G401.6 (cell line): ENCODE measurements at regions not wholly inside any gene's neighbourhood (a gene's known extent, or its start where the extent isn't known, plus 50 kb on each side); places are given as distances from the start of the nearest gene placed in this dataset.

Source experiments
- FAIRE-seq: peaks from 2 replicates; lab custom pipeline; 2012; peaks lifted over from hg19 to GRCh38; lab: Jason Lieb, UNC

DNA sequence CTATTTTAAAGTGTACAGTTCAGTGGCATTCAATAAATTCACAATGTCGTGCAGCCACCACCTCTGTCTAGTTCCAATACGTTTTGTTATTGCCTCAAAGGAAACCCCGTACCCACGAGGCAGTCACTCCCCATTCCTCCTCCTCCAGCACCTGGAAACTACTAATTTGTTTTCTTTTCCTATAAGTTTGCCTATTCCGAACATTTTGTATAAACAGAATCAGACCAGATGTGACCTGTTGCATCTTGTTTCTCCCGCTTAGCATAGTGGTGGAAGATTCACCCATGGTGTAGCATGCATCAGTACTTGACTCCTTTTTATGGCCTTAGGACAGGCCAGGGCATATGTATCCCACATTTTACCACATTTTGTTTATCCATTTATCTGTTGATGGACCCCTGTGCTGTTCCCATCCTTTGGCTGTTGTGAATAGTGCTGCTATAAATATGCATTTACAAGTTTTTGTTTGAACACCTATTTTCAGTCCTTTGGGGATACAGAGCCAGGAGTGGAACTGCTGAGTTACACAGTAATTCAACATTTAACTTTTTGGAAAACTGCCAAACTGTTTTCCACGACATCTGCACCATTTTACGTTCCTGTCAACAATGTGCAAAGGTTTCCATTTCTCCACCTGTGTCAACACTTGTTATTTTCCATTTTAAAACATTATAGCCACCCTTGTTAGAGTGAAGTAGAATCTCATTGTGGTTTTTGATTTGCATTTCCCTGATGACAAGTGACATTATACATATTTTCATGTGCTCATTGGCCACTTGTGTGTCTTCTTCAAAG is 57.8 kb upstream of the STX18 start:
- no peak for FAIRE-seq

GRCh38 chr4:4598851-4599411 is 57.1 kb upstream of the STX18 start:
- FAIRE-seq, result no peak

GRCh38 chr4:4596720-4597119 is 54.9 kb upstream of the STX18 start:
- FAIRE-seq, result no peak

DNA sequence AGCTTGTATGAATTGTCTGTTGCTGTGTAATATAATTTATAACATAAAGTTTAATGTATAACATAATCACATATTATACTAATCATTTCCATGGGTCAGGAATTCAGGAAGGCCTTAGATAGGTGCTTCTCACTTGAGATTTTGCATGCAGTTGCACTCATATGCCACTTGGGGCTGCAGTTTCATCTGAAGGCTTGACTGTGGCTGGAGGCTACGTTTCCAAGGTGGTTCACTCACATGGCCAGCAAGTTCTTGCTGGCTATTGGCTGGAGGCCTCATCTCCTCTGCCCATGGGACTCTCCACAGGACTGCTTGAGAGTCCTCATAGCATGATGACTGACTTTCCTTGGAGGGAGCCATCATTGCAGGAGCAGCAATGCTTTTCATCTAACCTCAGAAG is 53.4 kb upstream of the STX18 start:
- FAIRE-seq, result no peak

DNA sequence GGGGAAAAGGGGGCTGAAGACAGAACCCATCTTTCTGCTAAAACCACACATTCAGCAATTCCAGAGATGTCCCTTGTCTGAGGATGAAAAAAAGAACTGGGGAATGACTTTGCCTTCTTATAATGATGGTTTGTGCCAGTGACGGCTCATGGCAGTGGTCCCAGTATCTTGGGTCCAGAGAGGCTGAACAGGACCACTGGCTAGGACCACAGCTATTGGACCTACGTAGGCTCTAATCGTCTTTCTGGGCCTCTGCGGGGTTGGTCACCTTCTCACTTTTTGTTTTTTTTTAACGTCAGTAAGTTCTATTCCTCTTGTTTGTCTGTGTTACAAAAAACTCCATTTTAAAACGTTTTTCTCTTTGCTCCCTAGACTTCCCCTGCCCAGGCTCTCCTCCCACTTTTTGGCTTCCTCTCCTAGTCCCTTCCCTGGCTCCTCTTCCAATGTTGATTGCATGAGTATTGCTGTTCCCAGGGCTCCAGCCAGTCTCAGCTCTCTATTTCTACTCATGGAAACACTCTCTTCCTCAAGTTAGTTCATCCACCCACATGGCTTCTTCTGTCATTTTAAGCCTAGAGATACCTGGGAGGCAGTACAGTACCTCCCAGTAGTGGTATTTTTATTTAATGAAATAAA is 52.6 kb upstream of the STX18 start:
- FAIRE-seq, result no peak

DNA sequence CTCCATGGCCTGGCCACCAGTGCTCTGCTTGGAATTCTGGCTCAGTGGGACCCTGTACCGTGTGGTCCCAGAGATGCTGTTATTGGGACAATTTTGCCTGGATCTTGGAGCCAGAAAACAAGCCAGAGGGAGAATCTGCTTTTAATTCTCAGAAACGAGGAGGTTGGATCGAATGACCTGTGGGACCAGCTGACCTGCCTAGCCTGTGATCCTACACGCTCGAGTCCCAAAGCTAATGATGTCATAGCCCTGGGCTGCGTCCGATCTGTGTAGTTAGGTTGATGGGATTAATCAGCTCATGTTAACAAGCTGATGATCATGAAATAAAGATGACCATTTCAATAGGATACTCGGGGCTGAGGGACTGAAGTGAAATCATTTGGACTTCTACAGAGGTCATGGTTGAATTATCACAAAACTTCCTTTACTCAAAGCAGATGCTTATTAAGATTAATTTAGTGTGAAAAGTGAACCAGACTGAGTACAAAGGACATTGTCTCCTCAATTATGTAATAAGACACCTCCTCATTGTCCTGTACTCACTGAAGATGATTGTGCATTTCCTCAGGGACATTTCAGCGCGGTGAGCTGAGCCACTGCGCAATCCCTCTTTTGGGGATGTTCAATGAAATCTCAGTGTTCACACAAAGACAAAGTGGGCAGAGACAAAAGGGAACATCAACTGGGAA is 51.9 kb upstream of the STX18 start:
- FAIRE-seq, result no peak

DNA sequence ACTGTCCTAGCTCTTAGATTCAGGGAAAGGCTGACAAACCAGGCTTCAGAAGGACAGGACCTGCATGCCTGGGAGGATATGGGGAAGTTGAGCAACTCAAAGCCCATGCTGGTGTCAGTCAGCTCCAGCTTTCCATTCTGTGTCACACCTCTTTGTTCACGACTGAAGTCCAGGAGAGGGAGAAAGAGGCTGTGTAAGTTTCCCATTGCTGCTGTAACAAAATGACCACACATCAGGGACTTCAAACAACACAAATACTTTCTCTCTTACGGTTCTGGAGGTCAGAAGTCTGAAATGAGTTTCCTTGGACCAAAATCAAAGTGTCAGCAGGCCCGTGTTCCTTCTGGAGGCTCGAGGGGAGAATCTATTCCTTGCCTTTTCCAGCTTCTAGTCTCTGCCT is 50.6 kb upstream of the STX18 start:
- no peak for FAIRE-seq
